ENCODE measurements at regions not wholly inside any gene's neighbourhood (a gene's known extent, or its start where the extent isn't known, plus 50 kb on each side); places are given as distances from the start of the nearest gene placed in this dataset.

- no peak overlapping the region for H3K4me2 ChIP-seq
- peaks cover 0 to 3% of the 10 kb centered on the region in 2 experiments; a peak in 1 of 4 replicates for H3K4me1 ChIP-seq (ENCODE audit: control insufficient read depth in 1 of 2, insufficient read depth in 2 of 2, low read depth in 1 of 2, low read length in 1 of 2)
- no peaks in the 10 kb centered on the region for H3K27me3 ChIP-seq (ENCODE audit: insufficient read depth)
- H3K27ac ChIP-seq (ENCODE audit: low read depth in 2 of 2, low read length in 1 of 2), result no peak overlapping the region
- H3K9ac ChIP-seq, result no peak overlapping the region
- DNase-seq, result no peak
- H3K79me2 ChIP-seq (ENCODE audit: insufficient read depth), result no peaks in the 10 kb centered on the region
- CTCF ChIA-PET, result interaction anchor here (1.3 kb wide), 1 partner anchor 9 kb away, joined by 4 read pairs; no protein-coding TSS in a partner anchor
- POLR2A ChIA-PET, result no interaction called here
- 0 out of 2 replicates have a peak, but pooled peaks cover 6% of the 10 kb centered on the region for H3K9me3 ChIP-seq
- no peaks in the 10 kb centered on the region for H3K9me2 ChIP-seq
- peaks cover 5% of the 10 kb centered on the region for H3F3A ChIP-seq (replicated peaks; ENCODE audit: insufficient read depth)
- WGBS (ENCODE audit: low lambda C conversion rate), result 91% methylated on average over 1 of the region's 1 CpG
- TF ChIP-seq RCOR1 (IDR thresholded peaks at IDR 0.05; ENCODE audit: low read length), result no peak
- no peak for TF ChIP-seq IRF3 (IDR thresholded peaks at IDR 0.05; ENCODE audit: low read depth, low read length)
- TF ChIP-seq YY1 (IDR thresholded peaks at IDR 0.05; ENCODE audit: low read depth), result no peak
- no peak overlapping the region for H2AFZ ChIP-seq (ENCODE audit: low read depth)
- H4K20me1 ChIP-seq (ENCODE audit: insufficient read depth), result no peaks in the 10 kb centered on the region
- no peaks in the 10 kb centered on the region for H3K36me3 ChIP-seq (replicated peaks in 1 of 2; ENCODE audit: control insufficient read depth in 1 of 2, insufficient read depth in 2 of 2, low read length in 1 of 2)
- H3K4me3 ChIP-seq (ENCODE audit: low read depth in 2 of 2, low read length in 1 of 2), result no peak overlapping the region
These were observed 59.3 kb upstream of the CTIF start for GRCh38 chr18:48479531-48479930.

DNA sequence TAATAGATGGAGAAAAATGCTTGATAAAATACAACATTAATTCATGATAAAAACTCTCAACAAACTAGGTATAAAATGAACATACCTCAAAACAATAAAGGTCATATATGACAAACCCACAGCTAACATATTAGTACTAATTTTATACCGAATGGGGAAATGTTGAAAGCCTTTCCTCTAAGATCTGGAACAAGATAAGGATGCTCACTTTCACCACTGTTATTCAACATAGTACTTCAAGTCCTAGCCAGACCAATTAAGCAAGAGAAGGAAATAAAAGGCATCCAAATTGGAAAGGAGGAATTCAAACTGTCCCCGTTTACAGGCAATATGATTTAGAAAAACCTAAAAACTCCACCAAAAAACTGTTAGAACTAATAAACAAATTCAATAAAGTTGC is 61.5 kb upstream of the CTIF start:
- Histone ChIP-seq H3K9me2 (no peaks in the 10 kb centered on the region), H4K20me1 (ENCODE audit: insufficient read depth) (no peaks in the 10 kb centered on the region), H3K4me3 (ENCODE audit: low read depth in 2 of 2, low read length in 1 of 2) (no peak overlapping the region), H3K79me2 (ENCODE audit: insufficient read depth) (no peaks in the 10 kb centered on the region), H3K4me2 (no peak overlapping the region), H3F3A (replicated peaks; ENCODE audit: insufficient read depth) (peaks cover 5% of the 10 kb centered on the region), H3K9me3 (0 out of 2 replicates have a peak, but pooled peaks cover 6% of the 10 kb centered on the region), H3K27ac (ENCODE audit: low read depth in 2 of 2, low read length in 1 of 2) (no peak overlapping the region), H3K36me3 (replicated peaks in 1 of 2; ENCODE audit: control insufficient read depth in 1 of 2, insufficient read depth in 2 of 2, low read length in 1 of 2) (no peaks in the 10 kb centered on the region), H3K9ac (no peak overlapping the region), H2AFZ (ENCODE audit: low read depth) (no peak overlapping the region), H3K27me3 (ENCODE audit: insufficient read depth) (no peaks in the 10 kb centered on the region), H3K4me1 (ENCODE audit: control insufficient read depth in 1 of 2, insufficient read depth in 2 of 2, low read depth in 1 of 2, low read length in 1 of 2) (peaks cover 0 to 3% of the 10 kb centered on the region in 2 experiments; a peak in 1 of 4 replicates)
- 80% methylated on average over 2 of the region's 2 CpGs for WGBS (ENCODE audit: low lambda C conversion rate)
- CTCF ChIA-PET, result interaction anchor here (0.6 to 8.4 kb wide), 7 partner anchors 9 to 469 kb away, joined by 3 to 174 read pairs (median 4); no protein-coding TSS in a partner anchor
- DNase-seq, result no peak
- TF ChIP-seq TCF12 (IDR thresholded peaks at IDR 0.05) (no peak), CTCF (IDR thresholded peaks at IDR 0.05) (no peak), MAX (IDR thresholded peaks at IDR 0.05; ENCODE audit: low read depth) (no peak), FOXM1 (IDR thresholded peaks at IDR 0.05; ENCODE audit: low read depth) (no peak), FOXJ3 (CRISPR knock-in tag; IDR thresholded peaks at IDR 0.05) (no peak), RCOR1 (IDR thresholded peaks at IDR 0.05; ENCODE audit: low read length) (no peak), NRF1 (IDR thresholded peaks at IDR 0.05; ENCODE audit: low read depth, low read length) (no peak), EP300 (IDR thresholded peaks at IDR 0.05; ENCODE audit: borderline replicate concordance in 1 of 2, low read depth in 1 of 2, low read length in 1 of 2) (no peak), RFX5 (IDR thresholded peaks at IDR 0.05; ENCODE audit: low read length) (no peak), ELF1 (IDR thresholded peaks at IDR 0.05) (no peak), POLR2AphosphoS5 (IDR thresholded peaks at IDR 0.05; ENCODE audit: low read depth, low read length) (no peak), MXI1 (IDR thresholded peaks at IDR 0.05; ENCODE audit: low read depth, low read length) (no peak), MEF2A (IDR thresholded peaks at IDR 0.05; ENCODE audit: borderline replicate concordance, low read depth) (no peak), CHD2 (IDR thresholded peaks at IDR 0.05; ENCODE audit: low read length, partially characterized antibody) (no peak), SMC3 (IDR thresholded peaks at IDR 0.05; ENCODE audit: low read depth, low read length) (no peak), EZH2phosphoT487 (IDR thresholded peaks at IDR 0.05; ENCODE audit: borderline replicate concordance, low read depth) (no peak)
- TF ChIP-seq, protein P1, sequence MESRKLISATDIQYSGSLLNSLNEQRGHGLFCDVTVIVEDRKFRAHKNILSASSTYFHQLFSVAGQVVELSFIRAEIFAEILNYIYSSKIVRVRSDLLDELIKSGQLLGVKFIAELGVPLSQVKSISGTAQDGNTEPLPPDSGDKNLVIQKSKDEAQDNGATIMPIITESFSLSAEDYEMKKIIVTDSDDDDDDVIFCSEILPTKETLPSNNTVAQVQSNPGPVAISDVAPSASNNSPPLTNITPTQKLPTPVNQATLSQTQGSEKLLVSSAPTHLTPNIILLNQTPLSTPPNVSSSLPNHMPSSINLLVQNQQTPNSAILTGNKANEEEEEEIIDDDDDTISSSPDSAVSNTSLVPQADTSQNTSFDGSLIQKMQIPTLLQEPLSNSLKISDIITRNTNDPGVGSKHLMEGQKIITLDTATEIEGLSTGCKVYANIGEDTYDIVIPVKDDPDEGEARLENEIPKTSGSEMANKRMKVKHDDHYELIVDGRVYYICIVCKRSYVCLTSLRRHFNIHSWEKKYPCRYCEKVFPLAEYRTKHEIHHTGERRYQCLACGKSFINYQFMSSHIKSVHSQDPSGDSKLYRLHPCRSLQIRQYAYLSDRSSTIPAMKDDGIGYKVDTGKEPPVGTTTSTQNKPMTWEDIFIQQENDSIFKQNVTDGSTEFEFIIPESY (IDR thresholded peaks at IDR 0.05; ENCODE audit: borderline replicate concordance, low read depth), result no peak
- POLR2A ChIA-PET, result no interaction called here

Measured in SK-N-SH (cell line).